HFF-Myc (cell line): ENCODE measurements at regions not wholly inside any gene's neighbourhood (a gene's known extent, or its start where the extent isn't known, plus 50 kb on each side); places are given as distances from the start of the nearest gene placed in this dataset.

Experiments used
- DNase-seq: peaks from one replicate; pipeline ENCODE4 v3.0.0-alpha.2; 2011; ENCODE audit warnings: low read depth; ENCODE audit errors: extremely low read depth
- H3K4me3 ChIP-seq: replicated peaks from 2 replicates; pipeline ENCODE4 v1.5.1; 2011; ENCODE audit warnings: low read depth, mild to moderate bottlenecking, control low read depth, low read length
- CTCF ChIP-seq: IDR thresholded peaks from 2 replicates; pipeline ENCODE4 v1.5.1; 2012; ENCODE audit warnings: mild to moderate bottlenecking, low read depth, low read length, control low read depth; ENCODE audit errors: missing control alignments

- TF ChIP-seq CTCF: no peak
- H3K4me3 ChIP-seq: no peak overlapping the region
- no peak for DNase-seq
Measured at GRCh38 chr9:90018688-90019087, 413.9 kb downstream of the GADD45G start.

GRCh38 chr9:90019626-90020025 lies 414.8 kb downstream of the GADD45G start:
- no peak overlapping the region for H3K4me3 ChIP-seq
- no peak for TF ChIP-seq CTCF
- DNase-seq: no peak

- TF ChIP-seq CTCF: no peak
- no peak overlapping the region for H3K4me3 ChIP-seq
- DNase-seq: no peak
Measured at GRCh38 chr9:90020276-90020871, 415.6 kb downstream of the GADD45G start.

GRCh38 chr9:90021216-90021906 lies 416.5 kb downstream of the GADD45G start:
- H3K4me3 ChIP-seq: no peak overlapping the region
- no peak for DNase-seq
- no peak for TF ChIP-seq CTCF

- TF ChIP-seq CTCF: no peak
- no peak for DNase-seq
- no peak overlapping the region for H3K4me3 ChIP-seq
Measured at GRCh38 chr9:90022474-90022873, 417.7 kb downstream of the GADD45G start.

- no peak for DNase-seq
- no peak for TF ChIP-seq CTCF
- H3K4me3 ChIP-seq: no peak overlapping the region
Measured at GRCh38 chr9:90023861-90024260, 419.0 kb downstream of the GADD45G start.
